HL-60 (cell line): ENCODE measurements at regions not wholly inside any gene's neighbourhood (a gene's known extent, or its start where the extent isn't known, plus 50 kb on each side); places are given as distances from the start of the nearest gene placed in this dataset.

Experiments
- POLR2AphosphoS5 ChIP-seq: IDR thresholded peaks from 2 replicates; pipeline ENCODE4 v1.6.1; 2012; ENCODE audit warnings: low read depth
- REST ChIP-seq: IDR thresholded peaks from 2 replicates; pipeline ENCODE4 v1.6.1; 2012; ENCODE audit warnings: low read depth; ENCODE audit not compliant: insufficient replicate concordance
- TF ChIP-seq, protein P1 (sequence below): IDR thresholded peaks from one replicate; pipeline ENCODE4 v1.5.1; 2011; ENCODE audit warnings: low read length, control low read depth, inconsistent platforms; ENCODE audit not compliant: insufficient read depth

DNA sequence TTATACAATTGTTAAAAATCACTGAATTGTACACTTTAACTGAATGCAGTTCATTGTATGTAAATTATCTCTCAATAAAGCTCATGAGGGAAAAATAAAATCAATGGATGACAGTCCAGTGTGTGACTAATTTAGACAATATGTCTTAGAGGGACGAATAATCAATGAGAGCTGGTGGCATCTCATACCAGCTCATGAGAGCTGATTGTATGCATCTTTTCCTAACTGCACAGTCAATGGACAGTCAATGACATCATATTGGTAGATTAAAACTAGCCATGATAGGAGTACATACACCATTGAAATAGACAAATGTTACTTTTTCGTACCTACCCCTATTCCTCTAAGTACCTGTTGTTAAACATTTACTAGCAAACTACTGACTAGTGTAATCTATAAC, 946.1 kb downstream of the SQOR start:
- TF ChIP-seq, protein P1, sequence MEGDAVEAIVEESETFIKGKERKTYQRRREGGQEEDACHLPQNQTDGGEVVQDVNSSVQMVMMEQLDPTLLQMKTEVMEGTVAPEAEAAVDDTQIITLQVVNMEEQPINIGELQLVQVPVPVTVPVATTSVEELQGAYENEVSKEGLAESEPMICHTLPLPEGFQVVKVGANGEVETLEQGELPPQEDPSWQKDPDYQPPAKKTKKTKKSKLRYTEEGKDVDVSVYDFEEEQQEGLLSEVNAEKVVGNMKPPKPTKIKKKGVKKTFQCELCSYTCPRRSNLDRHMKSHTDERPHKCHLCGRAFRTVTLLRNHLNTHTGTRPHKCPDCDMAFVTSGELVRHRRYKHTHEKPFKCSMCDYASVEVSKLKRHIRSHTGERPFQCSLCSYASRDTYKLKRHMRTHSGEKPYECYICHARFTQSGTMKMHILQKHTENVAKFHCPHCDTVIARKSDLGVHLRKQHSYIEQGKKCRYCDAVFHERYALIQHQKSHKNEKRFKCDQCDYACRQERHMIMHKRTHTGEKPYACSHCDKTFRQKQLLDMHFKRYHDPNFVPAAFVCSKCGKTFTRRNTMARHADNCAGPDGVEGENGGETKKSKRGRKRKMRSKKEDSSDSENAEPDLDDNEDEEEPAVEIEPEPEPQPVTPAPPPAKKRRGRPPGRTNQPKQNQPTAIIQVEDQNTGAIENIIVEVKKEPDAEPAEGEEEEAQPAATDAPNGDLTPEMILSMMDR, result no peak
- TF ChIP-seq POLR2AphosphoS5 (no peak), REST (no peak)
